GM18519 (cell line): ENCODE measurements at regions not wholly inside any gene's neighbourhood (a gene's known extent, or its start where the extent isn't known, plus 50 kb on each side); places are given as distances from the start of the nearest gene placed in this dataset.
"Not testable (repeated sequence)": the region's sequence is repeated elsewhere in the genome, so short reads cannot be mapped to it uniquely, and the experiment has no call there.

Source experiments
- ATAC-seq: cut with Tn5 transposase; IDR thresholded peaks from one replicate; pipeline ENCODE4 v1.9.1; 2021; ENCODE audit warnings: mild to moderate bottlenecking, moderate library complexity; ENCODE audit not compliant: unreplicated experiment, low FRiP score

DNA sequence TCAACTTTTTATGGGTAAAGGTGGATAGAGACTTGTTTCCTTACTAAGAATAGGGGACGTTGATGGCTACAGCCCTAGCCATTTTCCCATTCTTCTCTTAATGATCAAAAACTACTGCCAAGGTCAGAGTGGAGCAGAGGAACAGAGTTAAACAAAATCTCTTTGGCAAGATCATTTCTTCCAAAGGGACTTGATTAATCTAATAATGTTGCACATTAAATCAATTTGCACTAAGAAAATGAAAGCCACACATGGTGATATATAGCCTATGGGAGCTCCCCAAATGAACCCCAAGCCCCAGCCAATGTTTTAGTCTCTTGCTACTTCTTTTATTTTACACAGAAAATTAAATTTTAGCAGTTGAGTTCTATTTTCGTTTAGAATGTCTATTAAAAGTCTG, 954.5 kb upstream of the SOX9 start:
- ATAC-seq, result no peak

DNA sequence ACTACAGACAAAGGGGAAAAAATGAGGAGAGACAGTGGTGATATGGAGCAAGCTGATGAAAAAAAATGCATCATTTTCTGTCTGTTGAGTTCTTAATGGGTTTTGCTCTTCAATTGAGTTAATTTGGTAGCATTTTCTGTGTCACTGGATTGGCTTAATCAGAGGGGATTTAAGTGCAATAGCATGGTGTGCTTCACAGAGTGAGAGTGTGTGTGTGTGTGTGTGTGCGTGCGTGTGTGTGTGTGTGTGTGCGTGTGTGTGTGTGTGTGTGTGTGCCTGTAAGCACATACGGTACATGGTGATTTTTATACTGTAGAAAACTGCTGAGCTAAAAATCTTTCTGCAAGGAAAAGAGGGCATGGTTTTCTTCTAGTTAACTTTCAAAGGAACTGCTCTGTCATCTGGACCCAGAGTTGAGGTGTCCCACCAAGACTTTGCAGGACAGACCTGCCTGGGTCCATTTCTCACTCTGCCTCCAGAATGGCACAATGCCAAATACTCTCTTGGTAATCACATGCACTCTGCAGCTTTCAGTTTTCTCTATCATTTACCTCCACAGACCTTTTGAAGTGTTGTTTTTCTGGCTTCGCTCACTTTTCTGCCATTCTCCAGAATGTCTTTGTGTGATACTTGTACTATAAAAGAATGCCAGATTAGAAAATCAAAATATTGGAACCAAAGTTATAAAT, 952.6 kb upstream of the SOX9 start:
- ATAC-seq, result no peak

DNA sequence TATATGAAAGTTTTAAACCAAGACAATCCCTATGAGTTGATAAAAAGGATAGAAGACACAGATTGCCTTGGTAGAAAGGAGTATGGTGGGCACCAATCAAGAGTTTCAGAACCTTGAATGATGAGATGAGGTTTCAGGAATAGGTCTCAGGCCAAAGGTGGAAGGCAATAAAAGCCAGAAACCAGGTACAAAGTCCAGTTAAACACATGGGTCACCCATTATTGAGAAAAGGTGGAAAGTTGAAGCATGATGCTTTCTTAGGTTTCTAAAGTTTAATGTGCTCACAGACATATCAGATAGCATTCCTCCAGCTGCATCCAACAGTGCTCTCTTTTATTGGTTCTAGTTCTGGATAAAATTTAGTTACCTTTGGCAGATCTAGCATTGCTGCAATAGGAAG, 950.8 kb upstream of the SOX9 start:
- ATAC-seq, result no peak

DNA sequence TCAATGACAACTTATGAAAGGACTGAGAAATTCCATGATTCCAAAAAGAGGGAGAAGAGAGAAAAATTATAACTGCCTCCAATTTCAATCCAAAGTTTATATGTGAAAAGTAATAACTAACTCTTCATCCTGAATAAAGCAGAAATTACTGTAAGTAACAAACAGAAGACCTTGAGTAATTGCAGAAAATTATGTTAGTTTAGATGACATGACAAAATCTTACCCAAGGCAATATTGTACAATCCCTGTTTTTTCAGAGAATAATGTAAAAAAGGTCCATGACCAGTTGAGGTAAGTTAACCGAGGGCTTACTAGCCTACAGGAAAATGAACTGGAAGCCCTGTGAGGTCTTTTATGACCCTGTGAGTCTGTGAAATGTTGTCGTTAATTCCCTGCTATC, 949.5 kb upstream of the SOX9 start:
- no peak for ATAC-seq

DNA sequence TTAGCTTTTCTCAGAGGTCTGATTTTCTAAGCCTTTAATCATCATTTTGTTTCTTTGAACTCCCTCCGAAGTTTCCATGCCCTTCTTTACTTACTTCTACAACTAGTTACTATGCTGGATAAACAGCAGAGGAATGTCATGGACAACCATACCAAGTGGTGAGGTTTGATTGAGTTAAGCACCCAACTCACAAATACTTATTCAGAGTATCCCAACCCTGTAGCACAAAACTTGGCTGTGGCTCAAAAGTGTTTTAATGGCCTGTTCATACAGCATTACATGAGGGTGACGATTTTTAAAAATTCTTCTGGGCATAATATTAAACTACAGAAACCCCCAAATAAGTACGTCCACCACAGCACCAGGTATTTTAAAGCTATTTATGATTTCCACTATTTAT, 946.8 kb upstream of the SOX9 start:
- ATAC-seq, result no peak

DNA sequence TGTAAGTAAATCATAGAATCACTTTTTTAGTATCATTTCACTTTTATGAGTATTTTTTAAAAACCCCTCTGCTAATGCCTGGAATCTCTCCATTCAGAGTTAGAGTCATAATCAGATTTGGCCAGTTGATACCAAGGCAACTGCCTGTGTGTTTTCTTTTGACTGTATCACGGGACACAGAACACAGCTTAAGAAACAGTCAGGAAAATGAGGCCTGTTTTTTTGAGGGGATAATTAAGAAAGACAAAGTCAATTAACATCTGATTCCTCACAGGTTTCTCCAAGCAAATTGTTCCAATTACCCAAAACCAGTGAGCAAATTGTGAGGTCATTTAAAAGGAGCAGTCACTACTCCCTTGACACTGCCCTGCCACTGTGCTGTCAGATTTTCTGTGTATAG, 944.5 kb upstream of the SOX9 start:
- ATAC-seq, result no peak

DNA sequence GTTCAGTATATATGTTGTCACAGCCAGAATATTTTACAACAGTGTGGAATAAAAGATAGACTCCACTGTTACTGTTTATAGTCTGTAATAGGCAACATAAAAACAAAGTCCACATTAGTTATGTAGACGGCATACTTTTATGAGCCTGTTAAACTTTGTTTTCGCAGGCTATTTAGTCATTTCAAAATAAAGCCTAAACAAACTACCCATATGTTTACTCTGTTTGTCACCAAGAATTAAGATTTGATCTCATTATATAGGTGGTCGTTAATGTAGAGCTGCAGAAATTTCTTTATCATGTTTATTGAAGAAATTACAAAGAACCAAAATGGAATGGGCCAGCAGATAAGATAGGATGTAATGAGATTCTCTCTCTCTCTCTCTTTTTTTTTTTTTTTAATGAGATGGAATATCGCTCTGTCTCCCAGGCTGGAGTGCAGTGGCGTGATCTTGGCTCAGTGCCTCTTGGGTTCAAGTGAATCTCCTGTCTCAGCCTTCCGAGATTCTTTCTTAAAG, 943.8 kb upstream of the SOX9 start:
- ATAC-seq, result no peak

DNA sequence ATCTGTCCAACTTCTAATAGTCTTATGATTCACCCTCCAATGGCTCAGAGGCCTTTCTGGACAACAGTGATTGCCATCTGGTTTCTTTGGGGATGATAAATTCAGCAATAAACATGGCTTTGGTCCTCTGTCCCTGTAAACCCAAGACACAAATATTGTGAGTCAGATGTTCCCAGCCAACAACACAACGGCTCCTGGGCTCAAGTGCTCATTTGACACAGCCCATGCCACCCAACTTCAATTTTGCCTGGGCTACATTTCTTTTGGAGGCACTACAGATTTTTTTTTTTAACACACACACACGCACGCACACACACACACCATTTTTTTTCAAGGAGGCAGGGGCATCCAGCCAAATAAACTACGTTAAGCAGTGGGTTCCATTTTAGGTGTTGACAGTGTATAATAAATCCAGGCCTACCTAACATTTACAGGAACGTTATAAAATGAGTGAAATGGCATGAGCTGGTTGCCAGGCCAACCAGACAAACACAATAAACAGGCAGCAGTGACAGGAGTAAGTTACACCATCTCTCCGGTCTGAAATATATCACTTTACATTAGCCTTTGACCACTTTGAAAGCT, 939.9 kb upstream of the SOX9 start:
- no peak for ATAC-seq

DNA sequence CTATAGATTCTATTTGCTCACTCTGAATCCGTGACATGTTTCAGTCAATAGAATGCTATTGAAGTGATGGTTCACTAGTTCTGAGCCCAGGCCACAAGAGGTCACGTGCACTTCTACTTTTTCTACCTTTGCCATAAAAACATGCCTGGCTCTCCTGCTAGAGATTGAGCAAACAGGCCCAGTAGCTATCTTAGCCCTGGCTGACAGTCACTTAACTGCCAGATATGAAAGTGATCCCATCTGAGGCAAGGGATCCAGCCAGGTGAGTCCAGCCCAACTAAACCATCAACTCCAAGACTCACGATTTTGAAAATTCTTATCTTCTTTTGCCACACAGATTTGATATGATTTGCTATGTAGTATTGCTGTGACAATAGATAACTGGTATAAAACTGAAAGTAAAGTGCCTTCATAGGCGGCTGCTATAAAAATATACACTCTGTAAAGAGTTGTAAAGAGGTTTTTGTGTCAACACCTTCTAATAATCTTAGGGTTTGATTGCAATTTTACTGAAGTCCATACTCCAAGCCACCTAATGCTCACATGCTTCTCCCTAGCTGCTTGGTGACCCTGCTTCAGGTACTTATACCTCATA, 937.7 kb upstream of the SOX9 start:
- no peak for ATAC-seq

DNA sequence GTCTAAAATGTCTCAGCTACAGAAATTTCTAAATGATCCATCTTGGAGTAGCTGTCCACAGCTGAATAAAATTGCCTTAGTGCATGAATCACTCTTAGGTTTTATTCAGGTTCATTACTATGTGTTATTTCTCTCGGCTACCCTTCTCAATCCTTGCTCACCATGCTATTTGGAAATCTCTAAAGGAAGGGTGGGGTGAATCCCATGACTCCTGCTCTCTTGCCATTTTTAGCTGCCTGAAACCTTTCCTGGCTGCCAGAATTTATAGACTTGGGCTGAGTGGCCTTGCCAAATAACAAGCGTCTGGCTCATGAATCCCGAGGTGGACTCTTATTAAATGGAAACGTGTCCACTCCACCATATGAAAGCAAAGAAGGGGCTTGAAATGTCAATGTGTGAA, 936.1 kb upstream of the SOX9 start:
- no peak for ATAC-seq

DNA sequence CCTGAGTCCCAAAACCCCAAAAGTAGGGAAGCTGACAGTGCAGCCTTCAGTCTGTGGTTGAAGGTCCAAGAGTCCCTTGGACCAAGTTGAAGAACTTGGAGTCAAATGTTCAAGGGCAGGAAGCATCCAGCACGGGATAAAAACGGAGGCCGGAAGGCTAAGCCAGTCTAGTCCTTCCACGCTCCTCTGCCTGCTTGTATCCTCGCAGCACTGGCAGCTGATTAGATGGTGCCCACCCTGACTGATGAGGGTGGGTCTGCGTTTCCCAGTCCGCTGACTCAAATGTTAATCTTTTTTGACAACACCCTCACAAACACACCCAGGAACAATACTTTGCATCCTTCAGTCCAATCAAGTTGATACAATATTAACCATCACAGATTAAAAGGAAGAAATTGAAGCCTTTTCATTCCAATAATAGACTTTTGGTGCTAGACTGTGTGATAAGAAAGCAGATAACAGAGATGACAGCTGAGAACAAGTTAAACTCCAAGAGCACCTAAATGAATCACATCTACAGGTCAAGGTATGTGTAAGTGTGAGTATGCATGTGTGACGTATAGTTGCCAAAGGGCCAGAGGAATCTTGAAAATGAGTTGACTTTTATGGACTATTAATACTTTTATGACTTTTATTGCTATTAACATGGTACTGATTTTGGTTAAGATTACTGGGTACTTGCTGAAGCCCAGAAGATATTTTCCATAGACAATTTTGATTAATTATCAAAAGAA, 933.5 kb upstream of the SOX9 start:
- no peak for ATAC-seq

DNA sequence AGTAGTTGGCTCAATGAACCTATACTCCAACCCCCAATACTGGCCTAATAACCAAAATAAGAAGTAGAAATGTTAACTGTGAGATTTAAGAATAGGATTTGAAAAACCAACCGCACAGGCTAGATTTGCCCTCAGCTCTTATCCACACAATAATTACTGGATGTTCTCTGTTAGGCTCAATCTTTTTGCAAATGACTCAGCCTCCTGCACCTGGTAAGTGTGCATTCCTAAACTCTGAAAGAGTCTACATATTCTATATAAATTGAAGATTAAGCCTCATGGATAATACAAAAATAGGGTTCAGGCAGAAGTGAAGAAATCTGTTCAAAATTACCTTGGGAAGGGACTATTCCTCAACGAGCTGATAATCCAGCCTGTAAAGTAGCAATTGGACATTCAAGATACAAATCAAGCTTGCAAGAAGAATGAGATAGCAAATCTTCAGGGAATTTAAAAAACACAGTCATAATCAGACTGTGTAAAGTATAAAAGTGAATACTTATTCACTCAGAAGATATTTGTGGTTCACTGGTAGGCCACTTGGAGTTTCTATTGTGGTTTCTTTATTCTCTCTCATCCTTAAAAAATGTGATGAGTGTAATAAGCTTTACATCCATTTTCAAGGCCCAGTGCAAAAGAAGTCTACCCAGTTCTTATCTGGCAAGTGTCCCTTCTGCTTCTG, 931.9 kb upstream of the SOX9 start:
- no peak for ATAC-seq

DNA sequence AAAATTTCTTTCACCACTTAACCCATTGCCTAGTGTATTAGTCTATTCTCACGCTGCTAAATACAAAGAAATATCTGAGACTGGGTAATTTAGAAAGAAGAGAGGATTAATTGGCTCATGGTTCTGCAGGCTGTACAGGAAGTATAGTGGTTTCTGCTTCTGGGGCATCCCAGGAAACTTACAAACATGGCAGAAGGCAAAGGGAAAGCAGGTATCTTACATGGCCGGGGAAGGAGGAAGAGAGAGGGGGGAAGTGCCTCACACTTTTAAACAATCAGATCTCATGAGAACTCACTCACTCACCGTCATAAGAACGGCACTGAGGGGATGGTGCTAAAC, 931.4 kb upstream of the SOX9 start:
- no peak for ATAC-seq

DNA sequence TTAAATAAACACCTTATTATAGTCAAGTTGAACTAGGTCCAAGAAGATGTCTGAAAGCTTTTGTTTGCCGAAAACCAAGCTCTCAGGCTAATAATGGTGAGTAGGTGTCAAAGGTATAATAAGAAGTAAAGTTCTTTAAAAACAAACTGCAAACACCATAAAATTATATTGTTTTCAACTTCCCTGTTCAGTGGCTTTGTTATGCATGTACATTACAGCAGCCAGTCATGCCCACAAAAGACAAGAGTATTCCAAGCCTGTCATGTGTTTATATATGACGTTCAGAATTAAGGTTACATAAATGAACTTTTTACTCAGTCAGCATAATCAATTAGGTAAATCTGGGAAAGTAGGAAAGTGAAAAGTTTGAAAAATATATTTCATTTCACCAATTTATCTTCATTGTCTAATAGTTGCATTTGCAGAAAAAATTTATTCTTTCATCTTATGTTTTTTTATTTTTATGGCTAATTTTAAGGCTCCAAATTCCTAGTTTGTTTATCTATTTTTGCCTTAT, 928.7 kb upstream of the SOX9 start:
- no peak for ATAC-seq

DNA sequence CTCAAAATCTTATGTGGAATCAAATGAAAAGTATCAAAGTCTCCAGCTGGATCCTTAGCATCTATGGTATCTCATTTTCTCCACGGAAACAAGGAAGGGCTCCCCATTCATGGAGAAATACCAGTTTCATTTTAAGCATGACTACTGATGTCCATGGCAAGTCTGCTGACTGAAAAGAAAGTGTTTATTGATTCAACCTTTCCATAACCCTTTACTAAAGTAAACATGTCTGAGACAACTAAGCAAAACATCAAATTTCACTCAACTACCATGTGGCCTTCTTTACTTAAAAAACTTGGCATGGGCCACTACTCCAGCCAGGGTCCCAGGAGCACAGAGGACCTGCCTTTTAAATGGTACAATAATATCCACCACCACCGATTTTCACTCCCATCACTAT, 928.0 kb upstream of the SOX9 start:
- ATAC-seq, result no peak

DNA sequence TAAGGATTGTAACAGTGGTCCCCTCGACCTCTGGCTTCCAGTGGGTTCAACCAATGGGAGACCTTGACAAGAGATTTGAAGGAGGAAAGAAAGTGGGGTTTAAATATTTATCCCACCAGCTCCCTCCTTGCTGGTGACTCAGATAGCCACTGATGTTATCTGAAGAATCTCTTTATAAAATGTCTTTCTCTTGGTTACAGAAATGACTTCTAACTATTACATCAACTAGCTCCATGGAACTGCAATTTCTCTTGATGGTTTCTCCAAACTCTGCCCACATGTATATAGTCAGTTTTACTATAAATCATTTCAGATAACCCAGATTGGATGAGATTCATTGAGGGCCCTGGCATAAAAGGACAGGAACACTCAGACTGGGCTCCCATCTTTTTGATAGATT, 920.2 kb upstream of the SOX9 start:
- ATAC-seq, result no peak

DNA sequence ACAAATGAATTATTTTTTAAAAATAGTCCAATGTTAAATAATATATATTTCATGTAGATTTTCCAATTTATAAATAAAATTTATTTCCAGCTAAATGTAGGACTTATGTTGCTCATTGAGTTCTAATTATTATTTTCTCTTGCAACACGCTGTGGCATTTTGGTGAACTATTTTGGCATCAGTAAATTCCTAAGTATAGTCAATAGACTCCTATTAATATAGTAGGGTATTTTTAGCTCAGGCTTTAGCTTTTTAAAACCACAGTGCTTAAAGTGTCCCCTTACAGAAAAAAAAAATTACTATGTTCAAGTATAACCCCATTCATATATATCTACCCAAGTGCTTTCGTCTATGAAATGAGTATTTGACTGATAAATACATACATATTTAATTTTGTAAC, 919.2 kb upstream of the SOX9 start:
- no peak for ATAC-seq

DNA sequence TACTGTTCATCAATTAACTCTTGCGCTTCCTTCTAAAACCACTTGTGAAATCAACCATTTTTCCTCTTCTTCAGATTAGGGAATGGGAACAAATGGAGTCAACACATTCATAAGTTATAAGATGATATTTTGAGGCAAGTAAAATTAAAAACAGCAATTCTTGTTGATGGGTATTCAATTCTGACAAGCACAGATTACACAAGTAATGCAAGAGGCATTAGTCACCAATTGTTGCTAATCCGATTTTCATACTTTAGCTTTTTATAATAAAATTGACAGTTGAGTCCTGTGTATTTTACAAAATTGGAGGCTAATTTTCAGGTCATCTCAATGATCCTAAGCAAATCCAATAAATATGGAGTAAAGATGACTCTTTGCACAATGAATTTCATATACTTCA, 918.4 kb upstream of the SOX9 start:
- no peak for ATAC-seq

DNA sequence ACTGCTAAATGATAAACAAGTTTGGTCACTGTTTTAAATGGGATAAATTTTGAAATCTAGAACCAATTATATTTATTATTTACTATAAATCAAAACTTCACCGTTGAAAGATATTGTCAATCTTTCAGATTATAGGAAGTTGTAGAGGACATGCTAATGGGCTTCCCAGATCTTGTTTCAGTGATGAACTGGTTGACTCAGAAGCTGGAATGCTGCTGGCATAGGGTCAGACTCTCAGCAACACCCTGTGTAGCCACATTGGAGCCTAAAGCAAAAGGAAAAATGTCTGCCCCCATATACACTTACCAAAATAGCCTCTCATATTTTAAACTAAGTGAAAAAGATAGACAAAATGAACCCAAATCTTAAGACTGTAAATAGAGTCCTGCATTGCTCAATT, 916.9 kb upstream of the SOX9 start:
- no peak for ATAC-seq

DNA sequence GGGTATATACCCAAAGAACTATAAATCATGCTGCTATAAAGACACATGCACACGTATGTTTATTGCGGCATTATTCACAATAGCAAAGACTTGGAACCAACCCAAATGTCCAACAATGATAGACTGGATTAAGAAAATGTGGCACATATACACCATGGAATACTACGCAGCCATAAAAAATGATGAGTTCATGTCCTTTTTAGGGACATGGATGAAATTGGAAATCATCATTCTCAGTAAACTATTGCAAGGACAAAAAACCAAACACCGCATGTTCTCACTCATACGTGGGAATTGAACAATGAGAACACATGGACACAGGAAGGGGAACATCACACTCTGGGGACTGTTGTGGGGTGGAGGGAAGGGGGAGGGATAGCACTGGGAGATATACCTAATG, 914.9 kb upstream of the SOX9 start:
- ATAC-seq, result not testable (repeated sequence)
